Mucosa of descending colon (tissue), 3 donors: ENCODE measurements at regions not wholly inside any gene's neighbourhood (a gene's known extent, or its start where the extent isn't known, plus 50 kb on each side); places are given as distances from the start of the nearest gene placed in this dataset.
"Not testable (repeated sequence)": the region's sequence is repeated elsewhere in the genome, so short reads cannot be mapped to it uniquely, and the experiment has no call there.

Source experiments
- ATAC-seq: fragments of 200-7000 bp; cut with Tn5 transposase; one replicate; pipeline ENCODE4 v1.9.1; 2020; ENCODE audit warnings: mild to moderate bottlenecking, moderate library complexity
- DNase-seq, 3 donors: peaks; one replicate each; pipeline ENCODE4 v3.0.0-alpha.2; 2020
- H3K36me3 ChIP-seq: fragments of 200-600 bp; one replicate; pipeline ENCODE4 v1.8.0; 2021; ENCODE audit warnings: low read depth, mild to moderate bottlenecking
- H3K4me1 ChIP-seq: fragments of 200-600 bp; one replicate; pipeline ENCODE4 v1.8.0; 2021; ENCODE audit warnings: low read depth, mild to moderate bottlenecking
- H3K4me3 ChIP-seq: fragments of 200-600 bp; one replicate; pipeline ENCODE4 v1.8.0; 2021; ENCODE audit warnings: mild to moderate bottlenecking
- H3K9me3 ChIP-seq: fragments of 200-600 bp; one replicate; pipeline ENCODE4 v1.8.0; 2021; ENCODE audit warnings: mild to moderate bottlenecking
- intact Hi-C, 2 donors: fragments of 100-400 bp; cut with DNase I in 1 of 2; cut with micrococcal nuclease in 1 of 2; formaldehyde crosslinking; loops; one replicate each; pipeline versions ENCODE4 v1.11.0 to v1.11.1; 2022; cut with DNase I, micrococcal nuclease
- TF ChIP-seq, protein P1 (sequence below): fragments of 200-600 bp; IDR thresholded peaks from one replicate; pipeline ENCODE4 v1.8.0; 2022; ENCODE audit warnings: antibody characterized with exemption, mild to moderate bottlenecking
- donor health status: DM: no; HTN: no; CAD: no; lungs with moderate emphysema.
- donor health status: DM: no; HTN: no; CAD: no.
- donor health status: DM: no; HTN: yes; CAD: no.

DNA sequence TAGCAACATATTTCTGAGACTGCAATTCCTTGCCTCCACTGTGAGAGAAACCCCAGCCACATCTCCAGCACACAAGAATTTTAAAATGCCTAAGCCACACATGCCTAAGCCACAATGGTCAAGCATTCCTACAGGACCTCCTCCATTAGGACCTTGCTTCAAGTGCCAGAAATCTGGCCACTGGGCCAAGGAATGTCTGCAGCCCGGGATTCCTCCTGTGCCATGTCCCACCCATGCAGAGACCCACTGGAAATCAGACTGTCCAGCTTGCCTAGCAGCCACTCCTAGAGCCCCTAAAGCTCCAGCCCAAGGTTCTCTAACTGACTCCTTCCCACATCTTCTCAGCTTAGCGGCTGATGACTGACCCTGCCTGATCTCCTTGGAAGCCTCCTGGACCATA lies 117.5 kb downstream of the AHR start:
- DNase-seq (no peak), ATAC-seq (no peak)
- Histone ChIP-seq H3K4me3 (no peak overlapping the region), H3K9me3 (no peaks in the 10 kb centered on the region), H3K4me1 (no peaks in the 10 kb centered on the region), H3K36me3 (no peaks in the 10 kb centered on the region)
- intact Hi-C loops: no loop called here
- TF ChIP-seq, protein P1, sequence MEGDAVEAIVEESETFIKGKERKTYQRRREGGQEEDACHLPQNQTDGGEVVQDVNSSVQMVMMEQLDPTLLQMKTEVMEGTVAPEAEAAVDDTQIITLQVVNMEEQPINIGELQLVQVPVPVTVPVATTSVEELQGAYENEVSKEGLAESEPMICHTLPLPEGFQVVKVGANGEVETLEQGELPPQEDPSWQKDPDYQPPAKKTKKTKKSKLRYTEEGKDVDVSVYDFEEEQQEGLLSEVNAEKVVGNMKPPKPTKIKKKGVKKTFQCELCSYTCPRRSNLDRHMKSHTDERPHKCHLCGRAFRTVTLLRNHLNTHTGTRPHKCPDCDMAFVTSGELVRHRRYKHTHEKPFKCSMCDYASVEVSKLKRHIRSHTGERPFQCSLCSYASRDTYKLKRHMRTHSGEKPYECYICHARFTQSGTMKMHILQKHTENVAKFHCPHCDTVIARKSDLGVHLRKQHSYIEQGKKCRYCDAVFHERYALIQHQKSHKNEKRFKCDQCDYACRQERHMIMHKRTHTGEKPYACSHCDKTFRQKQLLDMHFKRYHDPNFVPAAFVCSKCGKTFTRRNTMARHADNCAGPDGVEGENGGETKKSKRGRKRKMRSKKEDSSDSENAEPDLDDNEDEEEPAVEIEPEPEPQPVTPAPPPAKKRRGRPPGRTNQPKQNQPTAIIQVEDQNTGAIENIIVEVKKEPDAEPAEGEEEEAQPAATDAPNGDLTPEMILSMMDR: no peak

DNA sequence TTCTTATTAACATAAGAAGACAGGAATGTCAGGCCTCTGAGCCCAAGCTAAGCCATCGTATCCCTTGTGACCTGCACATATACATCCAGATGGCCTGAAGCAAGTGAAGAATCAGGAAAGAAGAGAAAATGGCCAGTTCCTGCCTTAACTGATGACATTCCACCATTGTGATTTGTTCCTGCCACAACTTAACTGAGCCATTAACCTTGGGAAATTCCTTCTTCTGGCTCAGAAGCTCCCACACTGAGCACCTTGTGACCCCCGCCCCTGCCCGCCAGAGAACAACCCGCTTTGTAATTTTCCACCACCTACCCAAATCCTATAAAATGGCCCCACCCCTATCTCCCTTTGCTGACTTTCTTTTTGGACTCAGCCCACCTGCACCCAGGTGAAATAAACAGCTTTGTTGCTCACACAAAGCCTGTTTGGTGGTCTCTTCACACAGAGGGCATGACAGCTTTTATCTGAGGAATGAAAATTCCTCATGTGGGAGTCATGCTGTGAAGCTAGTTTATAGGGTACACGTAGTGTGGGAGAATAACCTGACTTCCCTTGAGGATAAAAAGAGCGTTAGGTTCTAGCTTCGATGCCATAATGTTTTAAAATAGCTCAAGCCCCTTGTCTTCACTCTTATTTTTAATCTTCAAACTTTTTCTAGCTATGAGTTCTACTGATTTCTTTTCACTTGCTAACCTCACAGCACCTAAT lies 122.0 kb downstream of the AHR start:
- H3K36me3 ChIP-seq, H3K4me3 ChIP-seq, intact Hi-C loops, H3K4me1 ChIP-seq, ATAC-seq, DNase-seq, H3K9me3 ChIP-seq: not testable (repeated sequence)

DNA sequence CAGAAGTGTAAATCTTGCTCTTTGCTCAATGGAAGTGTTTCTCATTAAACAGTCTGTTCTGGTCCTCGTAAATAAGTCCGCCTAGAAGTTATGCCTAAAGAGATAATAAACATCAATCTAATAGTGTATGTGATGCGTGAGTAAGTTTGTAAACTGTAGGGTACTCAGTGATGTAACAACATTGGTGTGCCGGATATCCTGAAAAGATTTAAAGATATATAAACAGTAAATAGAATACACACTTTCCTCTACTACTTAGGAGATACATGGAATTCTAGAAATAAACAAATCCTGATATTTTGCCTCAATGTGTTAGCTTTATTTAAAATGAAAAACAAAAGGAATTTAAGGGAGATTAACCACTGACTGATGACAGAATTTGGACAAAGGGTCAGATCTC lies 123.5 kb downstream of the AHR start:
- ATAC-seq: no peak
- H3K4me3 ChIP-seq: no peak overlapping the region
- intact Hi-C loops: no loop called here

DNA sequence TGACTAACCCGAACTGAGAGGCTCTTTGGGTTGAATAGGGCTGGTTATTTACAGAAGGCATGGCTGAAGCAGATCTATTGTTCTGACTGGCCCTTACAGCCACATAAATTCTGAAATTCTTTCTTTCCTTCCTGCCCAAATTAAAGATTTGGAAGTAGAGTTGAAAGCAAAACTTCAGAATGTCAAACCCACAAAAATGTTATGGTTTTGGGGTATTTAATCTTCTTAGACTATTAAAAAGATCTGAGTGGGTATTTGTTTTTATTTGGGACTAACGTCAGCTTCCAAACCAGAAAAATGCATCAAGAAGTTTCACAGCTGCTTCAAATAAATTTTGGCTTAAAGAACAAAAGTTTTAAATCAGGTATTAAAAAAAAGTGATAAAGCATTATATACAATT lies 124.5 kb downstream of the AHR start:
- H3K9me3 ChIP-seq: peaks cover 6% of the 10 kb centered on the region
- TF ChIP-seq, protein P1: no peak
- DNase-seq (no peak), ATAC-seq (no peak)
- no peaks in the 10 kb centered on the region for H3K36me3 ChIP-seq
- H3K4me3 ChIP-seq: no peak overlapping the region
- intact Hi-C loops: no loop called here
- H3K4me1 ChIP-seq: no peaks in the 10 kb centered on the region

More for the DNA sequence above, 123.5 kb downstream of the AHR start:
- no peak for DNase-seq
- H3K9me3 ChIP-seq: peaks cover 3% of the 10 kb centered on the region
- TF ChIP-seq, protein P1: no peak
- H3K36me3 ChIP-seq: no peaks in the 10 kb centered on the region
- H3K4me1 ChIP-seq: no peaks in the 10 kb centered on the region

DNA sequence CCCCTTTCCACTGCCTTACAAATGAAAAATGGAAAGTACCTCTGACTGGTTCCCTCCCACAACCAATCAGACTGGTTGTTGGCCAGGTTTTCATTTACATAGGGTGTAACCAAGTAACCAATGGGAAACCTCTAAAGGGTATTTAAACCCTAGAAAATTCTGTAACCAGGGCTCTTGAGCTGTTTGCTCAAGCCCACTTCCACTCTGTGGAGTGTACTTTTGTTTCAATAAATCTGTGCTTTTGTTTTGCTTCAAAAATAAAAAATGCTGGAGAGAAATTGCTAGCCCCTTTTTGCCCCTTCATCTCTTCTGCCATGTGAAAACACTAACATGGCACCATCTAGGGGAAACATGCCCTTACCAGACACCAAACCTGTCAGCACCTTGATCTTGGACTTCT lies 129.5 kb downstream of the AHR start:
- Histone ChIP-seq H3K9me3 (peaks cover 16% of the 10 kb centered on the region), H3K4me3 (no peak overlapping the region), H3K4me1 (no peaks in the 10 kb centered on the region), H3K36me3 (no peaks in the 10 kb centered on the region)
- ATAC-seq: no peak
- TF ChIP-seq, protein P1: no peak
- DNase-seq: no peak
- intact Hi-C loops: no loop called here

DNA sequence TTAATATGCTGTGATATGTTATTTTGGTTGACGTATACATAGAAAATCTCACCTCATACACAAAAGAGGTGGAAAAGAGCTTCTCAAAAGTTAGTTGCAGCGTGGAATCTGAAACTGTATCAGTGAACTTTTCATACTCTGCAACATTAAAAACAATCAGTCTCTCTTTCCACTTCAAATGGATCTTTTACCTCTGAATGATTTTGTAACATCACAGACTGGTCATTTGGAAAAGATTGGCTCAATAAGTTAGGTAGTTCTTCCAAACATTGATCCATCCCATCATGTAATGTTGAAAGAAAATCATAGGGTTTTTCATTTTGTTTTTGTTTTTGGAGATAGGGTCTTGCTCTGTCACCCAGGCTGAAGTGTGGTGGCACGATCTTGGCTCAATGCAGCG lies 131.1 kb downstream of the AHR start:
- intact Hi-C loops: no loop called here
- DNase-seq: no peak
- Histone ChIP-seq H3K4me1 (no peaks in the 10 kb centered on the region), H3K36me3 (no peaks in the 10 kb centered on the region), H3K9me3 (peaks cover 16% of the 10 kb centered on the region), H3K4me3 (no peak overlapping the region)
- no peak for ATAC-seq
- TF ChIP-seq, protein P1: no peak
